HUDEP-2 (cell line): ENCODE measurements at regions not wholly inside any gene's neighbourhood (a gene's known extent, or its start where the extent isn't known, plus 50 kb on each side); places are given as distances from the start of the nearest gene placed in this dataset.

ENCODE experiments used
- DNase-seq, 76 experiments: peaks; one replicate each; lab custom pipeline; 2025; ENCODE audit not compliant: unreplicated experiment in 76 of 76; lab: John Stamatoyannopoulos, UW

- no peak for DNase-seq
These were observed 2285.8 kb downstream of the TP53TG3F start for GRCh38 chr16:35745191-35745590.

- no peak for DNase-seq
These were observed 2286.4 kb downstream of the TP53TG3F start for GRCh38 chr16:35745821-35746248.

DNA sequence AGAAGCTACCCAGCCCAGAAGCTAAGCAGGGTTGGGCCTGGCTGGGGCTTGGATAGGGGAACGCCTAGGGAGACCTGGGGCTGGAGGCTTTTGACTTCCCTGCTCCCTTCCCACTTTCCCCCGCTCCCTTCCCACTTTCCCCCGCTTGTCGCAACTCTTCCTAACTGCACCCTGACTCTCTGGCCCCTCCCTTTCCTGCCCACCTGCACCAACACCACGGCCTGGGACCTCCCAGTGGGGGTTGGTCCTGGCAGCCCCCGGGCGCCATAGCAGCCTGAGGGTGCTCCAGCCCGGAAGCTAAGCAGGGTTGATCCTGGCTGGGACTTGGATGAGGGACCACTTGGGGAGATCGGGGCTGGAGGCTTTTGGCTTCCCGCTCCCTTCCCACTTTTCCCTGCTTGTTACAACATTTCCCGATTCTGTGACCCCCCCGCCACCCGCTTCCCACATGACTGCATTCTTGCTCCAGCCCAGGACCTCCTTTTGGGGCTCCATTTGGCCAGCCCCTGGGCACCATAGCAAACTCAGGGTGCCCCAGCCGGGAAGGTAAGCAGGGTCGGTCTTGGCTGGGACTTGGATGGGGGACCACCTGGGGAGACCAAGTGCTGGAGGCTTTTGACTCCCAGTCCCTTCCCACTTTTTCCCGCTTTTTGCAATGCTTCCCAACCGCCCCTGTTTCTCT lies 2287.0 kb downstream of the TP53TG3F start:
- DNase-seq: no peak

- no peak for DNase-seq
These were observed 2287.7 kb downstream of the TP53TG3F start for GRCh38 chr16:35746963-35747657.

DNA sequence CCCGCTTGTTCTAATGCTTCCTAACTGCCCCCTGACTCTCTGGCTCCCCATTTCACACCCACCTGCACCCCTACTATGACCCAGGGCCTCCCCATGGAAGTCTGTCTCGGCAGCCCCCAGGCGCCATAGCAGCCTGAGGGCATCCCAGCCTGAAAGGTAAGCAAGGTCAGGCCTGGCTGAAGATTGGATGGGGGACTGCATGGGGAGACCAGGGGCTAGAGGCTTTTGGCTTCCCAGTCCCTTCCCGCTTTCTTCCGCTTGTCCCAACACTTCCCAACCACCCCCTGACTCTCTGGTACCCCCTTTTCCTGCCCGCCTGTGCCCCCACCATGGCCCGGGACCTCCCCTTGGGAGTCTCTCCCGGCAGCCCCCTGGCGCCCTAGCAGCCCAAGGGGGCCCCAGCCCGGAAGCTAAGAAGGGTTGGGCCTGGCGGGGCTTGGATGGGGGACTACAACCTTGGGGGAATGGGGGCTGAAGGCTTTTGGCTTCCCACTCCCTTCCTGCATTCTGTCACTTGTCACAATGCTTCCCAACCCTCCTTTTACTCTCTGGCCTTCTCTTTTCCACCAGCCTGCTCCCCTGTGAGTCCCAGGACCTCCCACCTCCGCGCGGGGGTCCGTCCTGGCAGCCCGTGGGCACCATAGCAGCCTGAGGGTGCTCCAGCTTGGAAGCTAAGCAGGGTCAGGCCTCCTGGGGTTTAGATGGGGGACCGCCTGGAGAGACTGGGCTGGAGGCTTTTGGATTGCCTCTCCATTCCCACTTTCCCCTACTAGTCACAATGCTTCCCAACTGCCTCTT lies 2288.4 kb downstream of the TP53TG3F start:
- no peak for DNase-seq

- no peak for DNase-seq
These were observed 2289.3 kb downstream of the TP53TG3F start for GRCh38 chr16:35748621-35749252.

DNA sequence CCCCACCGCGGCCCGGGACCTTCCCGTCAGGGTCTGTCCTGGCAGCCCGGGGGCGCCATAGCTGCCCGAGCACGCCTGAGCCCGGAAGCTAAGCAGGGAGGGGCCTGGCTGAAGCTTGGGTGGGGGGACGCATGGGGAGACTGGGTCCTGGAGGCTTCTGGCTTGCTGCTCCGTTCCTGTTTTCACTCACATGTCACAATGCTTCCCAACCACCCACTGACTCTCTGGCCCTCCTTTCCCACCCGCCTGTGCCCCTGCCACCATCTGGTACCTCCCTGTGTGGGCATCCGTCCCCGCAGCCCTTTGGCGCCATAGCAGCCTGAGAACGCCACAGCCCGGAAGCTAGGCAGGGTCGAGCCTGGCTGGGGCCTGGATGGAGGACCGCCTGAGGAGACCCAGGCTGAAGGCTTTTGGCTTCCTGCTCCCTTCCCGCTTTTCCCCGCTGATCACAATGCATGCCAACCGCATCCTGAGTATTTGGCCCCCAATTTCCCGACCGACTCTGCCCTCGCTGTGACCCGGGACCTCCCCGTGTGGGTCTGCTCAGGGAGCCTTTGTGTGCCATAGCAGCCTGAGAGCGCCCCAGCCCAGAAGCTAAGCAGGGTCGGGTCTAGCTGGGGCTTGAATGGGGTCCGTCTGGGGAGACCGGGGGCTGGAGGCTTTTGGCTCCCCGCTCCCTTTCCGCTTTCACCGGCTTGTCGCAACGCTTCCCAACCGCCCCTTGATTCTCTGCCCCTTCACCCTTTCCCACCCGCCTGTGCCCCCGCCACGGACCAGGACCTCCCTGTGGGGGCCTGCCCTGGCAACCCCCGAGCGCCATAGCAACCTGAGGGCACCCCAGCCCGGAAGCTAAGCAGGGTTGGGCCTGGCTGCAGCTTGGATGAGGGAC lies 2290.1 kb downstream of the TP53TG3F start:
- no peak for DNase-seq

GRCh38 chr16:35750157-35750689 lies 2290.8 kb downstream of the TP53TG3F start:
- DNase-seq: no peak

DNA sequence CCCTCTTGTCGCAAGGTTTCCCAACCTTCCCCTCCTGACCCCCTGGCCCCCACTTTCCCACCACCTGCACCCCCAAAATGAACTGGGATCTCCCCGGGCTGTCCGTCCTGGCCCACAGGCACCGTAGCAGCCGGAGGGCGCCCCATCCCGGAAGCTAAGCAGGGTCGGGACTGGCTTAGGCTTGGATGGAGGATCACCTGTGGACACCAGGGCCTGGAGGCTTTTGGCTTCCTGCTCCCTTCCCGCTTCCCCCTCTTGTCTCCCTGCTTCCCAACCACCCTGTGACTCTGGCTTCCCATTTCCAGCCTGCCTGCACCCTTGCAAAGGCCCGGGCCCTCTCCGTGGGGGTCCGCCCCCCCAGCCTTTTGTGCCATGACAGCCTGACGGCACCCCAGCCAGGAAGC lies 2291.3 kb downstream of the TP53TG3F start:
- DNase-seq: no peak

- no peak for DNase-seq
These were observed 2292.0 kb downstream of the TP53TG3F start for GRCh38 chr16:35751191-35751941.

GRCh38 chr16:35752012-35752772 lies 2292.8 kb downstream of the TP53TG3F start:
- DNase-seq: no peak

DNA sequence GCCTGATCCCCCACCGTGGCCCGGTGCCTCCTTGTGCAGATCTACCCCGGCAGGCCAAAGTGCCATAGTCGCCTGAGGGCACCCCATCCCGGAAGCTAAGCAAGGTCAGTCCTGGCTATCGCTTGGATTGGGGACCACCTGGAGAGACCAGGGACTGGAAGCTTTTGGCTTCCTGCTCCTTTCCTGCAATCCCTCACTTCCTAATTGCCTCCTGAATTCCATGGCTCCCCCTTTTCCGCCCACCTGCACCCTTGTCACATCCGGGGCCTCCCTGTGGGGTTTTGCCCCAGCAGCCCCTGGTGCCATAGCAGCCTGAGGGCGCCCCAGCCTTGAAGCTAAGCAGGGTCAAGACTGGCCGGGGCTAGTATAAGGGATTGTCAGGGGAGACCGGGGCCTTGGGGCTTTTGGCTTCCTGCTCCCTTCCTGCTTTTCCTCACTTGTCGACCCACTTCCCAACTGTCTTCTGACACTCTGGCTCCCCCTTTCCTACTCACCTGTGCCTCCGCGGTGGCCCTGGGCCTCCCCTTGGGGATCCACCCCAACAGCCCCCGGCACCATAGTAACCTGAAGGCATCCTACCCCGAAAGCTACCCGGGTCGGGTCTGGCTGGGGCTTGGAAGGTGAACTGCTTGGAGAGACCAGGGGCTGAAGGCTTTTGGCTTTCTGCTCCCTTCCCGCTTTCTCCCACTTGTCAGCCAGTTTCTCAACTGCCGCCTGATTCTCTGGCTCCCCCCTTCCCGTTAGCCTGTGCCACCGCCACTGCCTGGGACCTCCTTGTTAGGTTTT lies 2293.6 kb downstream of the TP53TG3F start:
- DNase-seq: no peak

- DNase-seq: no peak
These were observed 2294.4 kb downstream of the TP53TG3F start for GRCh38 chr16:35753559-35754390.

GRCh38 chr16:35754391-35755369 lies 2295.3 kb downstream of the TP53TG3F start:
- no peak for DNase-seq

DNA sequence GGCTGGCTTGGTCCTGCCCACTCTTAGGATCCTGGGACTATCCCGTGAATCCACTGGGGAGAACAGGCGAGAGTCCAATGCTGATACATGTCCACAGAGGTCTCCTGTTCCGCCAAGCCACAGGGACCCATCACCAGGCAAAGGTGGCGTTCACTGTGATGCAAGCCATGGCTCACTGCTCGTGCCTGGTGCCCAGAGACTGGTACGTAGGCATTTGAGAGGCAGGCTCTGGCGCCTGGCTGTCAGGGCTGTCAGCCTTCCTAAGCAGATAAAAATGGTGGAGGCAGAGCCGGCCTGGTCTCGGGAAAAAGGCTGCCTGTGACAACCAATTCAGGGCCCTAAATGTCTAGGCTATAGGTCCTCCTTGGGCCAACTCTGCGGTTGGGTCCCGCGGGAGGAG lies 2329.0 kb downstream of the TP53TG3F start:
- no peak for DNase-seq
